Nephron progenitor cell (in vitro differentiated cells): ENCODE measurements at regions not wholly inside any gene's neighbourhood (a gene's known extent, or its start where the extent isn't known, plus 50 kb on each side); places are given as distances from the start of the nearest gene placed in this dataset.
"Not testable (repeated sequence)": the region's sequence is repeated elsewhere in the genome, so short reads cannot be mapped to it uniquely, and the experiment has no call there.

Experiments used
- DNase-seq: peaks from one replicate; pipeline ENCODE4 v3.0.0; 2021
- H3K27ac Mint-ChIP-seq: 2 replicates; pipeline ENCODE4 v1.8.0; 2021; ENCODE audit warnings: mild to moderate bottlenecking, moderate library complexity, mixed read lengths
- H3K27me3 Mint-ChIP-seq: 2 replicates; pipeline ENCODE4 v1.8.0; 2021; ENCODE audit warnings: mild to moderate bottlenecking, low read depth, mixed read lengths; ENCODE audit not compliant: poor library complexity
- H3K36me3 Mint-ChIP-seq: 2 replicates; pipeline ENCODE4 v1.8.0; 2021; ENCODE audit warnings: low read depth, mixed read lengths
- H3K4me1 Mint-ChIP-seq: 2 replicates; pipeline ENCODE4 v1.8.0; 2021; ENCODE audit warnings: mixed read lengths
- H3K4me3 Mint-ChIP-seq: 2 replicates; pipeline ENCODE4 v1.8.0; 2021; ENCODE audit warnings: mild to moderate bottlenecking, moderate library complexity, mixed read lengths
- H3K9me3 Mint-ChIP-seq: 2 replicates; pipeline ENCODE4 v1.8.0; 2021; ENCODE audit warnings: mild to moderate bottlenecking, moderate library complexity, mixed read lengths
- TF ChIP-seq, protein P1 (sequence below): fragments of 200-600 bp; sonication (generic); IDR thresholded peaks from 2 replicates; pipeline ENCODE4 v1.5.0; 2021; ENCODE audit warnings: antibody characterized with exemption

DNA sequence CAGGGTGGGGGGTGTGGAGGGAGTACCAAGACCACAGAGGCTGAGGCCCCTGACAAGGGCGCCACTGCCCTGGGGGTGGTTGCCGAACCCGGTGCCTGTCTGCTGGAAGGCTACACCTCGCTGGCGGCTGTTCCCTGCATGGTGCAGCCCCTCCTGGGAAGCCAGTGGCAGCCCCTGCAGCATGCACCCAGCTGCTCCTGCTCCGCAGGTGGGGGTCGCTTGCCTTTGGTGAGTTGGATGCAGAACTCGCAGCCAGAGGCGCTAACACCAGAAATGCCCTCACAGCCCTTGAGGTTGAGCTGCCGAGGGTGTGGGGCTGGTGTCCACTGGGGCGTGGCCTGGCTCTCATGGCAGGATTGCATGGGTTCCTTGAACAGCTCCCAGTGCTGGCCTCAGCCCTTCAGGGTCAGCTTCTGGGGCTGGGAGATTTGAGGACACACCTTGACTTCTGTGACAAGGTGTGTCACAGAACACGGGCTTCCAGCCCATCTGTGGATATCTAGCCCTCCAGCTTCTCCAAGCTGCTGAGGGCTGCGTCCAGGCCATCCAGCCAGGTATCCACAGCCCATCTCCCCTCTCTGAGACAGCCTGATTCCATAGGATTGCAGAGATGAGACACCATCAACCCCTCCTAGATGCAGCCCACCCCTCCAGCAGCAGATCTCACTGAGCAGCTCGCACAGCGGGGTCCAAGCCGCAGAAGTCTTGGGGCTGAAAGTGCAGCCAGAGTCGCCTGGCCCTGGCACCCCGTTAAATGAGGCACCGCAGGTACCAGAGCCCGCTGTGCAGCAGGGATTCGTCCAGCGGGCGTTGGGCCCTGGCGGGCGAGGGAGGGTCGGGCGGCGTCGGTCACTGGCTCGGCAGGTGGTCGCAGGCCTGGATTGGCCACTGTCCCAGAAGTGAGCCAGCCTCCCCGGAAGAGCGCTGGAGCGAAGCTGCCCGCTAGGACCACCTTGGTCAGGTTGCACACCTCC, 586.3 kb downstream of the KCNJ18 start:
- Mint-ChIP-seq H3K4me1 (no peaks in the 10 kb centered on the region), H3K36me3 (no peaks in the 10 kb centered on the region), H3K4me3 (no peak overlapping the region), H3K27ac (no peak overlapping the region), H3K9me3 (peaks cover 68% of the 10 kb centered on the region), H3K27me3 (no peaks in the 10 kb centered on the region)
- no peak for DNase-seq
- TF ChIP-seq, protein P1, sequence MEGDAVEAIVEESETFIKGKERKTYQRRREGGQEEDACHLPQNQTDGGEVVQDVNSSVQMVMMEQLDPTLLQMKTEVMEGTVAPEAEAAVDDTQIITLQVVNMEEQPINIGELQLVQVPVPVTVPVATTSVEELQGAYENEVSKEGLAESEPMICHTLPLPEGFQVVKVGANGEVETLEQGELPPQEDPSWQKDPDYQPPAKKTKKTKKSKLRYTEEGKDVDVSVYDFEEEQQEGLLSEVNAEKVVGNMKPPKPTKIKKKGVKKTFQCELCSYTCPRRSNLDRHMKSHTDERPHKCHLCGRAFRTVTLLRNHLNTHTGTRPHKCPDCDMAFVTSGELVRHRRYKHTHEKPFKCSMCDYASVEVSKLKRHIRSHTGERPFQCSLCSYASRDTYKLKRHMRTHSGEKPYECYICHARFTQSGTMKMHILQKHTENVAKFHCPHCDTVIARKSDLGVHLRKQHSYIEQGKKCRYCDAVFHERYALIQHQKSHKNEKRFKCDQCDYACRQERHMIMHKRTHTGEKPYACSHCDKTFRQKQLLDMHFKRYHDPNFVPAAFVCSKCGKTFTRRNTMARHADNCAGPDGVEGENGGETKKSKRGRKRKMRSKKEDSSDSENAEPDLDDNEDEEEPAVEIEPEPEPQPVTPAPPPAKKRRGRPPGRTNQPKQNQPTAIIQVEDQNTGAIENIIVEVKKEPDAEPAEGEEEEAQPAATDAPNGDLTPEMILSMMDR: no peak

DNA sequence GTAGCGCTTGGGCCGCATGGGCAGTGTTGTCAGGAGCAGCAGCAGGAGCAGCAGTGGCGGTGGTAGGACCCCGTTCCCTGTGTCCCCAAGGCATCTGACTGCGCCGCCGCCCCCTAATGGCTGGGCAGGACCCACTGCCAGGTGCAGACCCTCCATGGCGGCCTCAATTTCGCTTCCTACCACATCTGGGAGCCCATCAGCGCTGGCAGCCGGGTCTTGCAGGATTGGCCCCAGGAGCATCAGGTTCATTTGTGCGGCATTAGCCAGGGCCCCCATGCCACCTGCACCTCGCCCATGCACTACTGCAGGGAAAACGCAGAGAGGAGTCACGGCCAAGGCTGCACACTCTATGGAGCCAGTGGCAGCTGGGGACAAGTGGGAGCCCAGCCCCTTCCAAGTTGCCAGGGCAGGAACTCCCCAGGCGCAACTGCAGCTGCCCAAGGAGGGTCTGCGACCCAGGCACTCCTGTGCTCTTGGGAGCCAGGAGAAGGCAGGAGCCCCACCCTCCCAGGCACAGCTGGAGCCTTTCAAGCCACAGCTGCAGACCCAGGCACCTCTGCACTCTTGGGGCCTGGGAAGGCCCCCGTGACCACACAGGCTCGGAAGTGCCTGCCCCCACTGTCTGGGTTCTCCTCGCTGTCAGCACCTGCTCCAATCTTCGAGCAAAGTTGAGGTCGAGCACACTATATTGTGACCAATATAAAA, 594.2 kb downstream of the KCNJ18 start:
- Mint-ChIP-seq H3K36me3 (no peaks in the 10 kb centered on the region), H3K9me3 (peaks cover 47% of the 10 kb centered on the region), H3K4me1 (no peaks in the 10 kb centered on the region), H3K4me3 (no peak overlapping the region), H3K27me3 (no peaks in the 10 kb centered on the region), H3K27ac (no peak overlapping the region)
- no peak for DNase-seq
- TF ChIP-seq, protein P1: no peak

DNA sequence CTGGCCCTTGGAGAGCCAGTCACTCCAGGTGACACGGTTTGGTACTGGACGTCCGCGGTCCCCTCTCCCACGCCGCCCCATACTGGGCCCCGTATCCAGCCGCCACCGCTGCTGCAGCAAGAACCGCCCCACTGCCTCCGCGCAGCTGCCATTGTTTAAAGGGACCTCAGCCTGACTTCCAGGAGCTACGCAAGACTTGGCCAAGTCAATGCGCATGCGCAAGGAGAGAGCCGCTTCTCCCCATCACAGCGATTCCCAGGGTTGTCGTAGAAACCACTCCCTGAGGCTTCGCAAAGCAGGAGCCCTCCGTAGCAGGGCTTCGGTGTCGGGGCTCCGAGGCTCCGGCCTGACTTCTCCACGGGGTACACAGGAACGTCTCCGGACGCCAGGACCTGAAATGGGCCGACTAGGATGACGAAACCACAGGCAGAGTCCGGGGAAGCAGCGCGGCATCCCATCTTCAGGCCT, 606.2 kb downstream of the KCNJ18 start:
- H3K27me3 Mint-ChIP-seq, DNase-seq, H3K4me3 Mint-ChIP-seq, H3K4me1 Mint-ChIP-seq, H3K36me3 Mint-ChIP-seq, H3K27ac Mint-ChIP-seq: not testable (repeated sequence)
- H3K9me3 Mint-ChIP-seq: peaks cover 81% of the 10 kb centered on the region

DNA sequence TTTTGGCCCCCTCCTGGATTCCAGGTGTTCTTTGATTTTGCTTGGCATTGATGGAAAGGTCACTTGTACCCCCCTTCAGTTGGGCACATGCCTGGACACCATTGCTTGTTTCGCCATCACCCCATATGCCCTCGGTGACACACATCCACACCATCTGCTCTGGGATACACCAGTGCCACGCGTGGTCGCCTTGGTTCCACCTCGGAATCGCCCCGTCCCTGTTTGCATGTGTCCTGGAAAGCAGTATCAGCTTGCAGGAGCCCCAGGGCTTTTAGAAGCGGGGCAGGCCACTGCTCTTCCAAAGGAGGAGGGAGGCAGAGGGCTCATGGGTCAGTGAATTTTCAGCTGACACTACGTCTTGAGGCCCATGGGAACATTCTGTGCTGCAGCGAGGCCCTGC, 607.9 kb downstream of the KCNJ18 start:
- H3K9me3 Mint-ChIP-seq: peaks cover 83% of the 10 kb centered on the region
- H3K4me3 Mint-ChIP-seq: no peak overlapping the region
- TF ChIP-seq, protein P1: no peak
- no peaks in the 10 kb centered on the region for H3K4me1 Mint-ChIP-seq
- DNase-seq: no peak
- H3K27me3 Mint-ChIP-seq: no peaks in the 10 kb centered on the region
- no peak overlapping the region for H3K27ac Mint-ChIP-seq
- H3K36me3 Mint-ChIP-seq: peaks cover 4% of the 10 kb centered on the region

DNA sequence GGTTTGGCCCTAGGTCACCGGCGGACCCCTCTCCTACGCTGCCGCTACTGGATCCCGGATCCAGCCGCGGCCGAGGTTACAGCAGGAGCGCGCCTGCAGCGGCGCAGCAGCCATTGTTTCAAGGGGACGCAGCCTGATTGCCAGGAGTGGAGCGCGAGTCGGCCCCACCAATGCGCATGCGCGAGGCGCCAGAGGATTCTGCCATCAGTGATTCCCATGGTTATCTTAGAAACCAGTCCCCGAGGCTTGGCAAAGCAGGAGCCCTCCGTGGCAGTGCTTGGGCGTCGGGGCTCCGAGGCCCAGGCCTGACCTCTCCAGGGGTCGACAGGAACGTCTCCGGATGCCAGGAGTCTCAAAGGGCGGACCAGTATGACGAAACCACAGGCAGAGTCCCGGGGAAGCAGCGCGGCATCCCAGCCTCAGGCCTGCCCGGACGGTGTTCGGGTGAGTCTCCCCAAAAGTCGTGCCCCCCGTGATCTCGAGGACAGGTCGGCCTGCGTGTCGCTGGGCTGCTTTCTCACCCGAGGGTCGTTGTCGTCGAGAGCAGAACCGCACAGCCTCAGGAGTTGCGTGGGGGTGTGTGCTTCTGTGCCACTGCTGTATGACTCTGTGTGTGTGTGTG, 608.5 kb downstream of the KCNJ18 start:
- Mint-ChIP-seq H3K9me3 (peaks cover 85% of the 10 kb centered on the region), H3K27me3 (no peaks in the 10 kb centered on the region), H3K4me3 (no peak overlapping the region), H3K27ac (no peak overlapping the region), H3K4me1 (no peaks in the 10 kb centered on the region), H3K36me3 (peaks cover 4% of the 10 kb centered on the region)
- TF ChIP-seq, protein P1: no peak
- no peak for DNase-seq

DNA sequence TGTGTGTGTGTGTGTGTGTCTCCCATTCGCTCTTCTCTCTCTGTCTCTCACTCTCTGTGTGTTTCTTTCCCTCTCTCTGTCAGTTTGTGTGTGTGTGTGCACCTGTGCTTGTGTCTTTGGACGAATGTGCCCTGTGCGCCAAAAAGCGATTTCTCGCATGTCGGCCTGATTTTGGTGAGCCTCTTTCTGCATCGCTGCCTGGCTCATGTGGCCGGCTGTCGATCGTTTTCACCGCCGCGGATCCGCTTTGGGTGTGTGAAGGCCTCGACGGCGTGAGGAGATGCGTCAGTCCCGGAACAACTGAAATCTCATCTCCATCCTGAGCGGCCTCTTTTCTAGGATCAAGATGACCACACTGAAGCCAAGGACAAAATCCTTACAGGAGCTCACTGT, 609.0 kb downstream of the KCNJ18 start:
- peaks cover 87% of the 10 kb centered on the region for H3K9me3 Mint-ChIP-seq
- peaks cover 4% of the 10 kb centered on the region for H3K36me3 Mint-ChIP-seq
- no peaks in the 10 kb centered on the region for H3K4me1 Mint-ChIP-seq
- TF ChIP-seq, protein P1: no peak
- no peak for DNase-seq
- no peak overlapping the region for H3K27ac Mint-ChIP-seq
- H3K4me3 Mint-ChIP-seq: no peak overlapping the region
- no peaks in the 10 kb centered on the region for H3K27me3 Mint-ChIP-seq
